ENCODE measurements at regions not wholly inside any gene's neighbourhood (a gene's known extent, or its start where the extent isn't known, plus 50 kb on each side); places are given as distances from the start of the nearest gene placed in this dataset.

DNA sequence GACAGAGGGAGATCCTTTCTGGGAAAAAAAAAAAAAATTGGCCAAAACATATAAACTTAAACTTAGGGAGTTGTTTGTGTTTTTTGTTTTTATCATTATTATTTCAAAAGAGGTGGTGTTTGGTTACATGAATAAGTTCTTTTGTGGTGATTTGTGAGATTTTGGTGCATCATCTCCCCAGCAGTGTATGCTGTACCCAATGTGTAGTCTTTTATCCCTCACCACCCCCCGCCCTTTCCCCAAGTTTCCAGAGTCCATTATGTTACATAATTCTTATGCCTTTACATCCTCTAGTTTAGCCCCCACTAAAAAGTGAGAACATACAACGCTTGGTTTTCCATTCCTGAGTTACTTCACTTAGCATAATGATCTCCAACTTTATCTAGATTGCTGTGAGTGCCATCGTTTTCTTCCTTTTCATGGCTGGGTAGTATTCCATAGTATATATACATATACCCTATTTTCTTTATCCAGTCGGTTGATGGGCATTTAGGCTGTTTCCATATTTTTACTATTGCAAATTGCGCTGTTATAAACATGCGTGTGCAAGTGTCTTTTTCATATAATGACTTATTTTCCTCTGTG lies 148.1 kb upstream of the ZNF92 start:
- TF ChIP-seq EZH2 (IDR thresholded peaks at IDR 0.05; ENCODE audit: insufficient read depth, low read length), result no peak
- TF ChIP-seq, protein P1, sequence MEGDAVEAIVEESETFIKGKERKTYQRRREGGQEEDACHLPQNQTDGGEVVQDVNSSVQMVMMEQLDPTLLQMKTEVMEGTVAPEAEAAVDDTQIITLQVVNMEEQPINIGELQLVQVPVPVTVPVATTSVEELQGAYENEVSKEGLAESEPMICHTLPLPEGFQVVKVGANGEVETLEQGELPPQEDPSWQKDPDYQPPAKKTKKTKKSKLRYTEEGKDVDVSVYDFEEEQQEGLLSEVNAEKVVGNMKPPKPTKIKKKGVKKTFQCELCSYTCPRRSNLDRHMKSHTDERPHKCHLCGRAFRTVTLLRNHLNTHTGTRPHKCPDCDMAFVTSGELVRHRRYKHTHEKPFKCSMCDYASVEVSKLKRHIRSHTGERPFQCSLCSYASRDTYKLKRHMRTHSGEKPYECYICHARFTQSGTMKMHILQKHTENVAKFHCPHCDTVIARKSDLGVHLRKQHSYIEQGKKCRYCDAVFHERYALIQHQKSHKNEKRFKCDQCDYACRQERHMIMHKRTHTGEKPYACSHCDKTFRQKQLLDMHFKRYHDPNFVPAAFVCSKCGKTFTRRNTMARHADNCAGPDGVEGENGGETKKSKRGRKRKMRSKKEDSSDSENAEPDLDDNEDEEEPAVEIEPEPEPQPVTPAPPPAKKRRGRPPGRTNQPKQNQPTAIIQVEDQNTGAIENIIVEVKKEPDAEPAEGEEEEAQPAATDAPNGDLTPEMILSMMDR (IDR thresholded peaks at IDR 0.05; ENCODE audit: insufficient read depth, low read depth, low read length), result no peak
- peaks cover 3% of the 10 kb centered on the region for H3K4me1 Mint-ChIP-seq (ENCODE audit: low read depth, unreplicated experiment)
- H3K4me2 ChIP-seq (ENCODE audit: low read length), result no peak overlapping the region
- no peak overlapping the region for H3K4me3 ChIP-seq (ENCODE audit: insufficient read depth, low read depth, low read length)
- H3K79me2 ChIP-seq (ENCODE audit: insufficient read depth, low read length), result no peaks in the 10 kb centered on the region
- no peaks in the 10 kb centered on the region for H3K27me3 ChIP-seq (ENCODE audit: insufficient read depth, low read length)
- DNase-seq (ENCODE audit: low read depth) (no peak), FAIRE-seq (no peak)
- no peak overlapping the region for H2AFZ ChIP-seq (ENCODE audit: low read depth, low read length)
- no peak overlapping the region for H3K9ac ChIP-seq (ENCODE audit: low read length)
- H3K4me3 Mint-ChIP-seq (ENCODE audit: unreplicated experiment), result no peak overlapping the region
- no peaks in the 10 kb centered on the region for H3K36me3 ChIP-seq (ENCODE audit: insufficient read depth, low read length)
- H4K20me1 ChIP-seq (ENCODE audit: insufficient read depth, low read length), result no peaks in the 10 kb centered on the region
- H3K27ac ChIP-seq (ENCODE audit: low read depth, low read length), result no peak overlapping the region
- no peaks in the 10 kb centered on the region for H3K9me3 Mint-ChIP-seq (ENCODE audit: unreplicated experiment)
- H3K36me3 Mint-ChIP-seq (ENCODE audit: low read depth, unreplicated experiment), result no peaks in the 10 kb centered on the region
- H3K27ac Mint-ChIP-seq (ENCODE audit: unreplicated experiment), result no peak overlapping the region
- no peaks in the 10 kb centered on the region for H3K4me1 ChIP-seq (ENCODE audit: insufficient read depth, low read length)
- H3K9me3 ChIP-seq (ENCODE audit: insufficient read depth, low read depth, low read length), result no peaks in the 10 kb centered on the region
- no peaks in the 10 kb centered on the region for H3K27me3 Mint-ChIP-seq (ENCODE audit: low read depth, unreplicated experiment)

DNA sequence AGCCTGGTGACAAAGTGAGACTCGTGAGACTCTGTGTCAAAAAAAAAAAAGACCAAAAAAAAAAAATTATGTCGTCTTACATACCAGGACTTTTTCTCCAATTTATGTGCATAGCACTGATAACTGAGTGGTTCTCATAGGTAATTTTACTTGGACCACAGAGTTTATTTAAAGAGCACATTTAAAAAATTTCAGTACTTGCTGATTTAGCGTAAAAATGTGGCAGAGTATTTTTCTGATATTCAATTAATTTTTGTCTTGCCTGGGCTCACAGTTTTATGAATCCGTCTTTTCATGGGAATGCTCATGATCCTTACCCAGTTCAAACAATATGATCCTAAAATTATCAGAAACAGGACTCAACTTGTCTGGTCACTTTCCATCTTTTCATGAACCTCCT lies 151.0 kb upstream of the ZNF92 start:
- H3K4me2 ChIP-seq (ENCODE audit: low read length), result no peak overlapping the region
- Mint-ChIP-seq H3K27ac (ENCODE audit: unreplicated experiment) (no peak overlapping the region), H3K9me3 (ENCODE audit: unreplicated experiment) (no peaks in the 10 kb centered on the region), H3K4me3 (ENCODE audit: unreplicated experiment) (no peak overlapping the region), H3K36me3 (ENCODE audit: low read depth, unreplicated experiment) (no peaks in the 10 kb centered on the region), H3K4me1 (ENCODE audit: low read depth, unreplicated experiment) (peaks cover 3% of the 10 kb centered on the region), H3K27me3 (ENCODE audit: low read depth, unreplicated experiment) (peaks cover under 1% of the 10 kb centered on the region)
- H3K9me3 ChIP-seq (ENCODE audit: insufficient read depth, low read depth, low read length), result no peaks in the 10 kb centered on the region
- TF ChIP-seq, protein P1 (IDR thresholded peaks at IDR 0.05; ENCODE audit: insufficient read depth, low read depth, low read length), result no peak
- TF ChIP-seq EZH2 (IDR thresholded peaks at IDR 0.05; ENCODE audit: insufficient read depth, low read length), result no peak
- no peaks in the 10 kb centered on the region for H3K79me2 ChIP-seq (ENCODE audit: insufficient read depth, low read length)
- DNase-seq (ENCODE audit: low read depth) (no peak), FAIRE-seq (no peak)
- H3K4me1 ChIP-seq (ENCODE audit: insufficient read depth, low read length), result no peaks in the 10 kb centered on the region
- H3K27me3 ChIP-seq (ENCODE audit: insufficient read depth, low read length), result no peaks in the 10 kb centered on the region
- H4K20me1 ChIP-seq (ENCODE audit: insufficient read depth, low read length), result no peaks in the 10 kb centered on the region
- no peak overlapping the region for H3K4me3 ChIP-seq (ENCODE audit: insufficient read depth, low read depth, low read length)
- H3K27ac ChIP-seq (ENCODE audit: low read depth, low read length), result no peak overlapping the region
- no peaks in the 10 kb centered on the region for H3K36me3 ChIP-seq (ENCODE audit: insufficient read depth, low read length)
- H3K9ac ChIP-seq (ENCODE audit: low read length), result no peak overlapping the region
- no peak overlapping the region for H2AFZ ChIP-seq (ENCODE audit: low read depth, low read length)

DNA sequence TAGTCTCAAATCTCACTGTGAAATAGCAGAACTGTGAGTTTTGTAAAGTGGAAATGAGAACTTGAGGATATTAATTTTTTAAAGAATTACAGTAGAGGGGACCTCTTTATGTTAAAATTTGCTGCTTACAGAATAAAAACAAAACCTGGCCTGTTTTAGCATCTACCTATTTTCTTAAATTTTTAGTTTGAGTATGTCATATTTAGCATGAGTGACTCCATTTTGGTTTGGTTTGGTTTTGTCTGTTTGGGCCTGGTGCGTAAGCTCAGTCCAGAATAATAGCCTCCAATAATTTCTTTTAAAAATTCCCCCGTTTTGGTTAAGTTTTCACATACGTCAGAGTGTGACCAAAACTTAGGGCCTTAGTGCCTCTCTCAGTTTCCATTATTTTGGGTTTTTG lies 152.0 kb upstream of the ZNF92 start:
- Histone ChIP-seq H3K27me3 (ENCODE audit: insufficient read depth, low read length) (no peaks in the 10 kb centered on the region), H4K20me1 (ENCODE audit: insufficient read depth, low read length) (no peaks in the 10 kb centered on the region), H3K79me2 (ENCODE audit: insufficient read depth, low read length) (no peaks in the 10 kb centered on the region), H2AFZ (ENCODE audit: low read depth, low read length) (no peak overlapping the region), H3K4me1 (ENCODE audit: insufficient read depth, low read length) (no peaks in the 10 kb centered on the region), H3K27ac (ENCODE audit: low read depth, low read length) (no peak overlapping the region), H3K36me3 (ENCODE audit: insufficient read depth, low read length) (no peaks in the 10 kb centered on the region), H3K4me2 (ENCODE audit: low read length) (no peak overlapping the region), H3K9me3 (ENCODE audit: insufficient read depth, low read depth, low read length) (no peaks in the 10 kb centered on the region), H3K4me3 (ENCODE audit: insufficient read depth, low read depth, low read length) (no peak overlapping the region), H3K9ac (ENCODE audit: low read length) (no peak overlapping the region)
- FAIRE-seq (no peak), DNase-seq (ENCODE audit: low read depth) (no peak)
- peaks cover 3% of the 10 kb centered on the region for H3K4me1 Mint-ChIP-seq (ENCODE audit: low read depth, unreplicated experiment)
- TF ChIP-seq EZH2 (IDR thresholded peaks at IDR 0.05; ENCODE audit: insufficient read depth, low read length), result no peak
- TF ChIP-seq, protein P1 (IDR thresholded peaks at IDR 0.05; ENCODE audit: insufficient read depth, low read depth, low read length), result no peak
- no peaks in the 10 kb centered on the region for H3K36me3 Mint-ChIP-seq (ENCODE audit: low read depth, unreplicated experiment)
- H3K9me3 Mint-ChIP-seq (ENCODE audit: unreplicated experiment), result no peaks in the 10 kb centered on the region
- no peak overlapping the region for H3K27ac Mint-ChIP-seq (ENCODE audit: unreplicated experiment)
- H3K27me3 Mint-ChIP-seq (ENCODE audit: low read depth, unreplicated experiment), result peaks cover 3% of the 10 kb centered on the region
- H3K4me3 Mint-ChIP-seq (ENCODE audit: unreplicated experiment), result no peak overlapping the region
